ENCODE measurements at regions not wholly inside any gene's neighbourhood (a gene's known extent, or its start where the extent isn't known, plus 50 kb on each side); places are given as distances from the start of the nearest gene placed in this dataset.
A peak's percentile ranks its signal among the peaks of the same experiment; 100 is the strongest.

DNA sequence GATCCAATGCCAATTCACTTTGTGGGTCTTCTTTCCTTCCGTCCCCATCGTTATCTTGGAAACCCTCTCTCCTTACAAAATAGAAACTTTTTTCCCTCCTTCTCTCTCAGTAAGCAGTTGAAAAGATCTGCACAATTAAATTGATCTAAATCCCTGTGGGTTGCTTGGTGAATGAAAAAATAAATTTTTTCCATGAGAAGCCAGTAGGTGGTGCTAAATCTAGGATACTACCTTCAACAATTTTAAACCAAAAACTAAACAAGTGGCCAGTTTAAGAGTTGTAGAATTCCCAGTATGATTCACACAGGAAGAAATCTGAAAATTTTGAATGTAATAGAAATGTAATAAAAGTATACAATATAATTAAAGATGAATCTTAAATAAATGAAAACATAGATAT is 990.3 kb upstream of the ZNF722 start:
- H3K27me3 ChIP-seq (ENCODE audit: insufficient read depth, low read length): no peaks in the 10 kb centered on the region
- H3K18ac ChIP-seq (ENCODE audit: low read length): no peak overlapping the region
- H4K12ac ChIP-seq (ENCODE audit: low read depth, low read length): no peak overlapping the region
- H3K27ac ChIP-seq (ENCODE audit: low read depth, low read length): no peak overlapping the region
- no peak overlapping the region for H2BK12ac ChIP-seq (ENCODE audit: low read length)
- WGBS (ENCODE audit: extremely low coverage, insufficient coverage, insufficient read length): no CpG with 5 or more reads among the region's 2 CpGs
- H2AFZ ChIP-seq (ENCODE audit: insufficient read depth, low read length, poor library complexity): no peak overlapping the region
- no peak overlapping the region for H4K8ac ChIP-seq (ENCODE audit: low read depth, low read length)
- H2BK5ac ChIP-seq (ENCODE audit: low read depth, low read length, poor library complexity): no peak overlapping the region
- no peak overlapping the region for H3K4me3 ChIP-seq (ENCODE audit: low read depth, low read length)
- H3K4me1 ChIP-seq (ENCODE audit: control insufficient read depth in 1 of 2, insufficient read depth in 2 of 2, low read length in 2 of 2): no peaks in the 10 kb centered on the region
- no peak overlapping the region for H3K4me2 ChIP-seq (ENCODE audit: low read length)
- H3K4ac ChIP-seq (ENCODE audit: low read depth, low read length): no peak overlapping the region
- peak in 1 of 2 donors; percentile 0 for DNase-seq
- peaks cover 15% of the 10 kb centered on the region for H3K9me3 ChIP-seq (ENCODE audit: insufficient read depth, low read depth, low read length)
- no peak overlapping the region for H3K23ac ChIP-seq (ENCODE audit: low read length)
- no peak overlapping the region for H2AK5ac ChIP-seq (ENCODE audit: low read length)
- no peak overlapping the region for H4K91ac ChIP-seq (ENCODE audit: low read depth, low read length)
- no peaks in the 10 kb centered on the region for H3K79me2 ChIP-seq (ENCODE audit: control insufficient read depth, insufficient read depth, low read length, poor library complexity)
- H3K9ac ChIP-seq (ENCODE audit: low read length): no peak overlapping the region
- H3K79me1 ChIP-seq (ENCODE audit: low read length): no peaks in the 10 kb centered on the region
- no peaks in the 10 kb centered on the region for H3K36me3 ChIP-seq (ENCODE audit: control insufficient read depth in 1 of 2, insufficient read depth in 2 of 2, low read length in 2 of 2)
- H2BK120ac ChIP-seq (ENCODE audit: insufficient read depth, low read length, poor library complexity): no peak overlapping the region
- no peak overlapping the region for H3K14ac ChIP-seq (ENCODE audit: low read length)

DNA sequence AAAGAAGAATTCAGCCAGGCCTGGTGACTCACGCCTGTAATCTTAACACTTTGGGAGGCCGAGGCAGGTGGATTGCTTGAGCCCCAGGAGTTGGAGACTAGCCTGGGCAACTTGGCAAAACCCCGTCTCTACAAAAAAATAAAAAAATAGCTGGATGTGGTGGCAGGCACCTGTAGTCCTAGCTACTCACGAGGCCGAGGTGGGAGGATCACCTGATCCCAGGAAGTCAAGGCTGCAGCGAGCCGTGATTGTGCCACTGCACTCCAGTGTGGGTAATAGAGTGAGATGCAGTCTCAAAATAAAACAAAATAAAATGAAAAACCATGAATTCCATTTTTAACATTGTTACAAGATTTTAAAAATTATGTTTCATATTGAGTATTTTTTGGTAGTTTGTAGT is 988.9 kb upstream of the ZNF722 start:
- no peak overlapping the region for H3K4me3 ChIP-seq (ENCODE audit: low read depth, low read length)
- H4K12ac ChIP-seq (ENCODE audit: low read depth, low read length): no peak overlapping the region
- no peak overlapping the region for H3K27ac ChIP-seq (ENCODE audit: low read depth, low read length)
- no peak overlapping the region for H3K9ac ChIP-seq (ENCODE audit: low read length)
- WGBS (ENCODE audit: extremely low coverage, insufficient coverage, insufficient read length): no CpG with 5 or more reads among the region's 7 CpGs
- H4K91ac ChIP-seq (ENCODE audit: low read depth, low read length): no peak overlapping the region
- H3K27me3 ChIP-seq (ENCODE audit: insufficient read depth, low read length): no peaks in the 10 kb centered on the region
- no peak overlapping the region for H4K8ac ChIP-seq (ENCODE audit: low read depth, low read length)
- H3K79me1 ChIP-seq (ENCODE audit: low read length): no peaks in the 10 kb centered on the region
- H3K4me1 ChIP-seq (ENCODE audit: control insufficient read depth in 1 of 2, insufficient read depth in 2 of 2, low read length in 2 of 2): no peaks in the 10 kb centered on the region
- H2BK5ac ChIP-seq (ENCODE audit: low read depth, low read length, poor library complexity): no peak overlapping the region
- H3K9me3 ChIP-seq (ENCODE audit: insufficient read depth, low read depth, low read length): peaks cover 26% of the 10 kb centered on the region
- H3K4me2 ChIP-seq (ENCODE audit: low read length): no peak overlapping the region
- no peak for DNase-seq
- H2AFZ ChIP-seq (ENCODE audit: insufficient read depth, low read length, poor library complexity): no peak overlapping the region
- no peak overlapping the region for H2AK5ac ChIP-seq (ENCODE audit: low read length)
- no peak overlapping the region for H2BK120ac ChIP-seq (ENCODE audit: insufficient read depth, low read length, poor library complexity)
- H2BK12ac ChIP-seq (ENCODE audit: low read length): no peak overlapping the region
- H3K36me3 ChIP-seq (ENCODE audit: control insufficient read depth in 1 of 2, insufficient read depth in 2 of 2, low read length in 2 of 2): no peaks in the 10 kb centered on the region
- H3K23ac ChIP-seq (ENCODE audit: low read length): no peak overlapping the region
- no peak overlapping the region for H3K4ac ChIP-seq (ENCODE audit: low read depth, low read length)
- H3K14ac ChIP-seq (ENCODE audit: low read length): no peak overlapping the region
- no peaks in the 10 kb centered on the region for H3K79me2 ChIP-seq (ENCODE audit: control insufficient read depth, insufficient read depth, low read length, poor library complexity)
- no peak overlapping the region for H3K18ac ChIP-seq (ENCODE audit: low read length)

DNA sequence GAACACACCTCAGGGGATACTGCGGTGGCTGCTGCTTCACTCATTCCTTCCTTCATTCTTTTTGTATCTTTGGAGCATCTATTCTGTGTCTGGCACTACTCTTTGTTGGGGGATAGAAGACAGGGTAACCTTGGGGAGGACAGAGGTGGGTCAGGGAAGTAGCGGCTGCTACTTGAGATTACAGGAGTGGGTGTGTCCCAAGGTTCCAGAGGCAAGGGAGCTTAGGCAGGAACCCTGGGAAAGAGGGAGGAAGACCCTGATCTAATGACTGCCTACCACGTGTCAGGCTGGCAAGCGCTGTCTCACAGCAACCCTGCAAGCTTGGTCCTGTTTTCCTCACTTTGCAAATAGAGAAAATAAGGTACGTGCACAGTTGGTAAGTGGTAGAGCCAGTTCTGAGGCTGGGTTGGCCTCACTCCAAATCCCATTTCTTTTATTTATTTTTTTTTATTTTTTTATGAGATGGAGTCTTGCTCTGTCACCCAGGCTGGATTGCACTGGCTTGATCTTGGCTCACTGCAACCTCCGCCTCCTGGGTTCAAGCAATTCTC is 985.9 kb upstream of the ZNF722 start:
- H4K12ac ChIP-seq (ENCODE audit: low read depth, low read length): no peak overlapping the region
- no peaks in the 10 kb centered on the region for H3K27me3 ChIP-seq (ENCODE audit: insufficient read depth, low read length)
- WGBS (ENCODE audit: extremely low coverage, insufficient coverage, insufficient read length): no CpG with 5 or more reads among the region's 6 CpGs
- H2AK5ac ChIP-seq (ENCODE audit: low read length): no peak overlapping the region
- no peaks in the 10 kb centered on the region for H3K79me1 ChIP-seq (ENCODE audit: low read length)
- H3K36me3 ChIP-seq (ENCODE audit: control insufficient read depth in 1 of 2, insufficient read depth in 2 of 2, low read length in 2 of 2): no peaks in the 10 kb centered on the region
- H3K23ac ChIP-seq (ENCODE audit: low read length): no peak overlapping the region
- no peak overlapping the region for H2AFZ ChIP-seq (ENCODE audit: insufficient read depth, low read length, poor library complexity)
- no peak overlapping the region for H2BK5ac ChIP-seq (ENCODE audit: low read depth, low read length, poor library complexity)
- no peak for DNase-seq
- no peak overlapping the region for H2BK12ac ChIP-seq (ENCODE audit: low read length)
- H3K18ac ChIP-seq (ENCODE audit: low read length): no peak overlapping the region
- no peak overlapping the region for H4K91ac ChIP-seq (ENCODE audit: low read depth, low read length)
- H3K4ac ChIP-seq (ENCODE audit: low read depth, low read length): no peak overlapping the region
- no peak overlapping the region for H2BK120ac ChIP-seq (ENCODE audit: insufficient read depth, low read length, poor library complexity)
- H3K4me1 ChIP-seq (ENCODE audit: control insufficient read depth in 1 of 2, insufficient read depth in 2 of 2, low read length in 2 of 2): no peaks in the 10 kb centered on the region
- H3K14ac ChIP-seq (ENCODE audit: low read length): no peak overlapping the region
- no peak overlapping the region for H3K9ac ChIP-seq (ENCODE audit: low read length)
- no peak overlapping the region for H4K8ac ChIP-seq (ENCODE audit: low read depth, low read length)
- H3K79me2 ChIP-seq (ENCODE audit: control insufficient read depth, insufficient read depth, low read length, poor library complexity): no peaks in the 10 kb centered on the region
- H3K9me3 ChIP-seq (ENCODE audit: insufficient read depth, low read depth, low read length): peaks cover 40% of the 10 kb centered on the region
- H3K4me3 ChIP-seq (ENCODE audit: low read depth, low read length): no peak overlapping the region
- no peak overlapping the region for H3K27ac ChIP-seq (ENCODE audit: low read depth, low read length)
- no peak overlapping the region for H3K4me2 ChIP-seq (ENCODE audit: low read length)

DNA sequence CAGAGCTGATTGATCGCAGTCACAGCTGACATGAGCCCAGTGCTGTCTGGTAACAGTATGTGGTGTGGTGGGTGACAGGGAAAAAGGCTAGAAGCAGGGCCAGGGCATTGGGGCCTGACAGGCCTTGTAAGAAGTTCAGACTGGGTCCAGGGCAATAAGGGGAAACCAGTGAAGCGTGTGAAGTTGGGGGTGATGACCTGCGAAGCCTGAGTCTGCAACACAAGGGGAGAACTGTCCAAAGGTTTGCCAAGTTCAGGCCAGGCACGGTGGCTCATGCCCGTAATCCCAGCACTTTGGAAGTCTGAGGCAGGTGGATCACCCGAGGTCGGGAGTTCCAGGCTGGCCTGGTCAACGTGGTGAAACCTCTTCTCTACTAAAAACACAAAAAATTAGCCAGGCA is 983.9 kb upstream of the ZNF722 start:
- H2BK120ac ChIP-seq (ENCODE audit: insufficient read depth, low read length, poor library complexity): no peak overlapping the region
- H4K91ac ChIP-seq (ENCODE audit: low read depth, low read length): no peak overlapping the region
- no peak overlapping the region for H4K8ac ChIP-seq (ENCODE audit: low read depth, low read length)
- no peak overlapping the region for H3K18ac ChIP-seq (ENCODE audit: low read length)
- no peak overlapping the region for H2AFZ ChIP-seq (ENCODE audit: insufficient read depth, low read length, poor library complexity)
- no peak overlapping the region for H2BK12ac ChIP-seq (ENCODE audit: low read length)
- peaks cover 44% of the 10 kb centered on the region for H3K9me3 ChIP-seq (ENCODE audit: insufficient read depth, low read depth, low read length)
- WGBS (ENCODE audit: extremely low coverage, insufficient coverage, insufficient read length): no CpG with 5 or more reads among the region's 8 CpGs
- H3K36me3 ChIP-seq (ENCODE audit: control insufficient read depth in 1 of 2, insufficient read depth in 2 of 2, low read length in 2 of 2): no peaks in the 10 kb centered on the region
- H3K4ac ChIP-seq (ENCODE audit: low read depth, low read length): no peak overlapping the region
- no peaks in the 10 kb centered on the region for H3K79me2 ChIP-seq (ENCODE audit: control insufficient read depth, insufficient read depth, low read length, poor library complexity)
- H3K23ac ChIP-seq (ENCODE audit: low read length): no peak overlapping the region
- no peaks in the 10 kb centered on the region for H3K79me1 ChIP-seq (ENCODE audit: low read length)
- no peak overlapping the region for H4K12ac ChIP-seq (ENCODE audit: low read depth, low read length)
- no peak overlapping the region for H2BK5ac ChIP-seq (ENCODE audit: low read depth, low read length, poor library complexity)
- H3K4me2 ChIP-seq (ENCODE audit: low read length): no peak overlapping the region
- H3K4me3 ChIP-seq (ENCODE audit: low read depth, low read length): no peak overlapping the region
- H3K9ac ChIP-seq (ENCODE audit: low read length): no peak overlapping the region
- H3K14ac ChIP-seq (ENCODE audit: low read length): no peak overlapping the region
- no peak overlapping the region for H3K27ac ChIP-seq (ENCODE audit: low read depth, low read length)
- H2AK5ac ChIP-seq (ENCODE audit: low read length): no peak overlapping the region
- DNase-seq: no peak
- H3K27me3 ChIP-seq (ENCODE audit: insufficient read depth, low read length): no peaks in the 10 kb centered on the region
- H3K4me1 ChIP-seq (ENCODE audit: control insufficient read depth in 1 of 2, insufficient read depth in 2 of 2, low read length in 2 of 2): no peaks in the 10 kb centered on the region
